ENCODE measurements at regions not wholly inside any gene's neighbourhood (a gene's known extent, or its start where the extent isn't known, plus 50 kb on each side); places are given as distances from the start of the nearest gene placed in this dataset.
"Not testable (repeated sequence)": the region's sequence is repeated elsewhere in the genome, so short reads cannot be mapped to it uniquely, and the experiment has no call there.

- DNase-seq (ENCODE audit: low read depth) = no peak
These were observed 93.2 kb downstream of the TEX29 start for GRCh38 chr13:111413407-111414187.

- no peak for DNase-seq (ENCODE audit: low read depth)
These were observed 93.9 kb downstream of the TEX29 start for GRCh38 chr13:111414341-111414740.

- DNase-seq (ENCODE audit: low read depth) = no peak
These were observed 94.8 kb downstream of the TEX29 start for GRCh38 chr13:111415246-111415645.

GRCh38 chr13:111415765-111416164 lies 95.3 kb downstream of the TEX29 start:
- DNase-seq (ENCODE audit: low read depth) = no peak

GRCh38 chr13:111418101-111418500 lies 97.7 kb downstream of the TEX29 start:
- no peak for DNase-seq (ENCODE audit: low read depth)

GRCh38 chr13:111420113-111420876 lies 99.9 kb downstream of the TEX29 start:
- DNase-seq (ENCODE audit: low read depth) = no peak

- DNase-seq (ENCODE audit: low read depth) = no peak
These were observed 100.8 kb downstream of the TEX29 start for GRCh38 chr13:111421216-111421615.

- DNase-seq (ENCODE audit: low read depth) = no peak
These were observed 101.9 kb downstream of the TEX29 start for GRCh38 chr13:111422348-111422747.

- no peak for DNase-seq (ENCODE audit: low read depth)
These were observed 102.8 kb downstream of the TEX29 start for GRCh38 chr13:111423168-111423785.

- no peak for DNase-seq (ENCODE audit: low read depth)
These were observed 103.7 kb downstream of the TEX29 start for GRCh38 chr13:111424134-111424533.

GRCh38 chr13:111425326-111425725 lies 104.9 kb downstream of the TEX29 start:
- DNase-seq (ENCODE audit: low read depth) = no peak

GRCh38 chr13:111429064-111429558 lies 108.7 kb downstream of the TEX29 start:
- no peak for DNase-seq (ENCODE audit: low read depth)

GRCh38 chr13:111431206-111431605 lies 110.8 kb downstream of the TEX29 start:
- DNase-seq (ENCODE audit: low read depth) = no peak

- DNase-seq (ENCODE audit: low read depth) = no peak
These were observed 114.2 kb downstream of the TEX29 start for GRCh38 chr13:111434578-111435159.

- DNase-seq (ENCODE audit: low read depth) = no peak
These were observed 116.0 kb downstream of the TEX29 start for GRCh38 chr13:111436446-111436845.

- DNase-seq (ENCODE audit: low read depth) = no peak
These were observed 117.0 kb downstream of the TEX29 start for GRCh38 chr13:111437417-111437816.

GRCh38 chr13:111437856-111438547 lies 117.6 kb downstream of the TEX29 start:
- DNase-seq (ENCODE audit: low read depth) = no peak

GRCh38 chr13:111440492-111440891 lies 120.0 kb downstream of the TEX29 start:
- DNase-seq (ENCODE audit: low read depth) = not testable (repeated sequence)

GRCh38 chr13:111443981-111444380 lies 123.5 kb downstream of the TEX29 start:
- no peak for DNase-seq (ENCODE audit: low read depth)

- no peak for DNase-seq (ENCODE audit: low read depth)
These were observed 128.1 kb downstream of the TEX29 start for GRCh38 chr13:111448504-111448903.

GRCh38 chr13:111449041-111449440 lies 128.6 kb downstream of the TEX29 start:
- DNase-seq (ENCODE audit: low read depth) = no peak

GRCh38 chr13:111451402-111451801 lies 131.0 kb downstream of the TEX29 start:
- no peak for DNase-seq (ENCODE audit: low read depth)

Data from fibroblast of gingiva (primary cell).